A673 (cell line): ENCODE measurements at regions not wholly inside any gene's neighbourhood (a gene's known extent, or its start where the extent isn't known, plus 50 kb on each side); places are given as distances from the start of the nearest gene placed in this dataset.

Source experiments
- BruUV-seq: library from RNA; stranded (reverse); fragments of 400-500 nt; replicated peaks from 2 replicates; lab custom pipeline; 2021; lab: Mats Ljungman, UMichigan
- CTCF ChIA-PET: fragments of 300-600 bp; sonication (Branson Sonifier 250); formaldehyde crosslinking; loops from one replicate; lab custom pipeline; 2022; ENCODE audit warnings: antibody characterized with exemption; lab: Charles Lee
- POLR2A ChIA-PET: fragments of 300-600 bp; sonication (Branson Sonifier 250); formaldehyde crosslinking; loops from one replicate; lab custom pipeline; 2022; ENCODE audit warnings: antibody characterized with exemption; ENCODE audit not compliant: low non-redundant PET; lab: Charles Lee
- DNase-seq: peaks from one replicate; pipeline ENCODE4 v3.0.0-alpha.2; 2015; ENCODE audit warnings: low spot score
- H3K27ac ChIP-seq: fragments of 200-600 bp; sonication (generic); 2 replicates; pipeline ENCODE4 v1.5.1; 2016; ENCODE audit warnings: mixed run types, low read depth, mild to moderate bottlenecking, mixed read lengths, antibody characterized with exemption, low read length; ENCODE audit not compliant: poor library complexity, severe bottlenecking
- H3K27me3 ChIP-seq: fragments of 200-600 bp; sonication (generic); replicated peaks from 2 replicates; pipeline ENCODE4 v1.6.1; 2017; ENCODE audit warnings: mixed run types, low read depth, mild to moderate bottlenecking, mixed read lengths, antibody characterized with exemption, low read length; ENCODE audit not compliant: insufficient read depth, poor library complexity
- H3K36me3 ChIP-seq: fragments of 200-600 bp; sonication (generic); 2 replicates; pipeline ENCODE4 v1.6.1; 2016; ENCODE audit warnings: mixed run types, mild to moderate bottlenecking, mixed read lengths, antibody characterized with exemption, low read length; ENCODE audit not compliant: insufficient read depth, poor library complexity, severe bottlenecking
- H3K4me1 ChIP-seq: fragments of 200-600 bp; sonication (generic); 2 replicates; pipeline ENCODE4 v1.6.1; 2017; ENCODE audit warnings: mixed run types, mild to moderate bottlenecking, mixed read lengths, antibody characterized with exemption, low read length; ENCODE audit not compliant: insufficient read depth, poor library complexity, severe bottlenecking
- H3K4me3 ChIP-seq: fragments of 200-600 bp; sonication (generic); 2 replicates; pipeline ENCODE4 v1.5.1; 2016; ENCODE audit warnings: low read depth, mixed run types, mild to moderate bottlenecking, mixed read lengths, low read length; ENCODE audit not compliant: poor library complexity, severe bottlenecking
- H3K9me3 ChIP-seq: fragments of 200-600 bp; sonication (generic); 2 replicates; pipeline ENCODE4 v1.6.1; 2016; ENCODE audit warnings: mixed run types, low read depth, mild to moderate bottlenecking, mixed read lengths, antibody characterized with exemption, low read length; ENCODE audit not compliant: poor library complexity, severe bottlenecking
- CTCF ChIP-seq: fragments of 300-800, 200-600 bp; sonication (generic); conservative IDR thresholded peaks from 2 replicates; pipeline ENCODE4 v1.5.1; 2017; ENCODE audit warnings: low read depth, mild to moderate bottlenecking, antibody characterized with exemption, low read length, moderate library complexity, mixed read lengths
- EZH2 ChIP-seq: fragments of 200-600 bp; sonication (generic); IDR thresholded peaks from 2 replicates; pipeline ENCODE4 v1.6.1; 2017; ENCODE audit warnings: borderline replicate concordance, low read depth, mild to moderate bottlenecking, mixed read lengths, antibody characterized with exemption, low read length; ENCODE audit not compliant: poor library complexity, severe bottlenecking
- intact Hi-C: fragments of 100-400 bp; cut with micrococcal nuclease; formaldehyde crosslinking; loops from one replicate; pipeline ENCODE4 v1.10.0; 2022; ENCODE audit not compliant: unreplicated experiment

GRCh38 chr12:124632519-124632984, 65.1 kb upstream of the NCOR2 start:
- H3K9me3 ChIP-seq = no peaks in the 10 kb centered on the region
- no TSS peak for BruUV-seq
- intact Hi-C loops = no loop called here
- H3K27ac ChIP-seq = no peak overlapping the region
- no peaks in the 10 kb centered on the region for H3K36me3 ChIP-seq
- H3K4me1 ChIP-seq = peaks cover 13% of the 10 kb centered on the region
- ChIA-PET CTCF (no interaction called here), POLR2A (no interaction called here)
- H3K27me3 ChIP-seq = no peaks in the 10 kb centered on the region
- no peak overlapping the region for H3K4me3 ChIP-seq
- DNase-seq = no peak
- TF ChIP-seq CTCF (no peak), EZH2 (no peak)

DNA sequence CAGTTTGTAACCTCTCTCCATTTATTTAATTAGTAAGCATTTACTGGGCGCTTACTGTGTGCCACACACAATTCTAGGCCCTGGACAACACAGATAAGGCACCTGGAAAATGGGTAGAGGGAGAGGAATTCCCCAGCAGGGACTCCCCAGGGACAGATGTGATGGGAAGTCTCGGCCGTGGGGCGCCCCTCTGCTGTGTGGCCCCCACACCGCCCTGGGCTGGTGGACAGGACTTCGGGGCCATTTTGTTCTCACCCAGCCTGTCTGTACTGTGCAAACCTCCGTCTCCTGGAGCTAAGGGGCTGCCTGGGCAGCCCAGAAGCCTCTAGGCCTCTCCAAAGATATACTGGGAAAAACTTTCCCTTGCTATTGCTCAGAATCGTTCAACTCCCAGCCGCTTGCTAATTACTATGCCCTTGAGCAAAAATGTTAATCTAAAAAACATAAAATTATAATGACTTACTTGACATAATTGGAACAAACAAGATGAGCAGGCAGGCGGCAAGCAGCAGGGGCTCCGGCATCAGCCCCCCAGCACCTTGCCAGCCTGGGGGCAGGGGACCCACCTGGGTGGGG, 64.4 kb upstream of the NCOR2 start:
- ChIA-PET POLR2A (no interaction called here), CTCF (no interaction called here)
- H3K36me3 ChIP-seq = no peaks in the 10 kb centered on the region
- TF ChIP-seq CTCF = no peak
- TF ChIP-seq EZH2 = no peak
- H3K4me3 ChIP-seq = no peak overlapping the region
- H3K9me3 ChIP-seq = no peaks in the 10 kb centered on the region
- no TSS peak for BruUV-seq
- no peaks in the 10 kb centered on the region for H3K27me3 ChIP-seq
- H3K27ac ChIP-seq = no peak overlapping the region
- intact Hi-C loops = no loop called here
- peaks cover 13% of the 10 kb centered on the region for H3K4me1 ChIP-seq
- DNase-seq = no peak

DNA sequence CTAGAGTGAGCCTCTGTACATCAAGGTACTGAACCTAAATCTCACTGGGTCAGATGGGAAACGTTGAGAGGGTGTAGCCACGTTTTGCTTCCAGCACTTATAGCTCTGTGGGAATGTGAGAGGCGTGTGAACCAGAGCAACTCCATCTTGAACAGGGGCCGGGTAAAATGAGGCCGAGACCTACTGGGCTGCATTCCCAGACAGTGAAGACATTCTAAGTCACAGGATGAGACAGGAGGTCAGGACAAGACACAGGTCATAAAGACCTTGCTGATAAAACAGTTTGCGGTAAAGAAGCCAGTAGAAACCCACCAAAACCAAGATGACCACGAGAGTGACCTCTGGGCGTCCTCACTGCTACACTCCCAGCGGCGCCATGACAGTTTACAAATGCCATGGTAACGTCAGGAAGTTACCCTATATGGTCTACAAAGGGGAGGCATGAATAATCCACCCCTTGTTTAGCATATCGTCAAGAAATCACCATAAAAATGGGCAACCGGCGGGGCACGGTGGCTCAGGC, 63.4 kb upstream of the NCOR2 start:
- TF ChIP-seq CTCF (no peak), EZH2 (no peak)
- H3K4me3 ChIP-seq = no peak overlapping the region
- ChIA-PET CTCF (no interaction called here), POLR2A (no interaction called here)
- no peak for DNase-seq
- H3K9me3 ChIP-seq = no peaks in the 10 kb centered on the region
- no peaks in the 10 kb centered on the region for H3K27me3 ChIP-seq
- intact Hi-C loops = no loop called here
- no TSS peak for BruUV-seq
- no peaks in the 10 kb centered on the region for H3K36me3 ChIP-seq
- no peak overlapping the region for H3K27ac ChIP-seq
- H3K4me1 ChIP-seq = peaks cover 13% of the 10 kb centered on the region
